ENCODE measurements at regions not wholly inside any gene's neighbourhood (a gene's known extent, or its start where the extent isn't known, plus 50 kb on each side); places are given as distances from the start of the nearest gene placed in this dataset.

DNA sequence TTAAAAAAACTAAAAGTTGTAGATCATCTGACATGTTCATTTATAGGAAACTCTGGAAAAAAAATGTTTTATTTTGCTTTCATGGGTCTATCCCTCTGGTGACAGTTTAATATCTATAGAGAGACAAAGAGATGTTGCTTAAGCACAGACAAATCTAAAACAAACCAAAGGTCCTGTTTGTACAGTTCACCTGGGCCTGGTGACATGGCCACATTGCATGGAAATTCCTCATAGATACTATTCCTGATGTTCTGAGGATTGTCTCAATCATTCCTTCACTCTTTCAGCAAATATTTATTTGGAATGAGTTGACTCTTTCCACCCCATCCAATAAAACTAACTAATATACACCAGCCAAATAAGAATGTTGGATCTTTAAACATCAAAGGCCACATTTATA, 259.1 kb upstream of the NOCT start:
- Mint-ChIP-seq H3K4me3 (no peak overlapping the region), H3K36me3 (ENCODE audit: low read depth) (no peaks in the 10 kb centered on the region), H3K27me3 (peaks cover 10% of the 10 kb centered on the region), H3K9me3 (peaks cover 8% of the 10 kb centered on the region), H3K4me1 (ENCODE audit: low read depth) (no peaks in the 10 kb centered on the region), H3K27ac (no peak overlapping the region)
- CTCF ChIA-PET, result no interaction called here
- intact Hi-C loops (cut with DNase I, micrococcal nuclease), result no loop called here
- no peaks in the 10 kb centered on the region for H3K4me1 ChIP-seq (ENCODE audit: insufficient read depth, low read length)
- TF ChIP-seq, protein P1, sequence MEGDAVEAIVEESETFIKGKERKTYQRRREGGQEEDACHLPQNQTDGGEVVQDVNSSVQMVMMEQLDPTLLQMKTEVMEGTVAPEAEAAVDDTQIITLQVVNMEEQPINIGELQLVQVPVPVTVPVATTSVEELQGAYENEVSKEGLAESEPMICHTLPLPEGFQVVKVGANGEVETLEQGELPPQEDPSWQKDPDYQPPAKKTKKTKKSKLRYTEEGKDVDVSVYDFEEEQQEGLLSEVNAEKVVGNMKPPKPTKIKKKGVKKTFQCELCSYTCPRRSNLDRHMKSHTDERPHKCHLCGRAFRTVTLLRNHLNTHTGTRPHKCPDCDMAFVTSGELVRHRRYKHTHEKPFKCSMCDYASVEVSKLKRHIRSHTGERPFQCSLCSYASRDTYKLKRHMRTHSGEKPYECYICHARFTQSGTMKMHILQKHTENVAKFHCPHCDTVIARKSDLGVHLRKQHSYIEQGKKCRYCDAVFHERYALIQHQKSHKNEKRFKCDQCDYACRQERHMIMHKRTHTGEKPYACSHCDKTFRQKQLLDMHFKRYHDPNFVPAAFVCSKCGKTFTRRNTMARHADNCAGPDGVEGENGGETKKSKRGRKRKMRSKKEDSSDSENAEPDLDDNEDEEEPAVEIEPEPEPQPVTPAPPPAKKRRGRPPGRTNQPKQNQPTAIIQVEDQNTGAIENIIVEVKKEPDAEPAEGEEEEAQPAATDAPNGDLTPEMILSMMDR (IDR thresholded peaks at IDR 0.05), result no peak
- H3K36me3 ChIP-seq (ENCODE audit: insufficient read depth, low read length), result no peaks in the 10 kb centered on the region
- peaks cover 0 to 2% of the 10 kb centered on the region in 2 experiments for H3K27me3 ChIP-seq (ENCODE audit: control insufficient read depth in 1 of 2, insufficient read depth in 2 of 2, low read length in 2 of 2)
- DNase-seq, result no peak
- no peak overlapping the region for H3K4me3 ChIP-seq (ENCODE audit: low read length)
- no peak for ATAC-seq (ENCODE audit: poor library complexity)
- POLR2A ChIA-PET, result no interaction called here
- H3K27ac ChIP-seq (ENCODE audit: low read depth in 1 of 2, low read length in 2 of 2), result no peak overlapping the region
- no peaks in the 10 kb centered on the region for H3K9me3 ChIP-seq (ENCODE audit: control insufficient read depth in 1 of 2, insufficient read depth in 1 of 2, low read length in 2 of 2)

DNA sequence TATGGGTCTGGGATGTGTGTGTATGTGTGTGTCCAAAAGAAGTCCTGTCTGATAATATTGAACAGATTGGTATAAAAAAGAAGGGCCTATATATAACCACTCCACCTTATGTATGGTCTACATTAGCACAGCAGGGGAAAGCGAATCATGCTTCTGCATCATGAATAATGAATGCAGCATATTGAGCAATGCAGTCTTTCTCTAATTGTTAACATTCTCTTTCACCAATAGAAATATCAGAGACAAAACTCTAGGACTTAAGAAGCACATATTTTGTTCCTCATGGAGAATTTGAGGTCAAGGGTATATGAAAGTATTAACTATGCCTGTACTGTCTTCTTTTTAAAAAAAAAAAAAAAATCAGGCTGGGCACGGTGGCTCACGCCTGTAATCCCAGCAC, 264.3 kb upstream of the NOCT start:
- TF ChIP-seq, protein P1 (IDR thresholded peaks at IDR 0.05), result no peak
- peaks cover 8% of the 10 kb centered on the region for H3K9me3 Mint-ChIP-seq
- POLR2A ChIA-PET, result no interaction called here
- H3K4me1 Mint-ChIP-seq (ENCODE audit: low read depth), result no peaks in the 10 kb centered on the region
- H3K4me3 Mint-ChIP-seq, result no peak overlapping the region
- peaks cover 6% of the 10 kb centered on the region for H3K27me3 Mint-ChIP-seq
- ATAC-seq (ENCODE audit: poor library complexity) (no peak), DNase-seq (no peak)
- H3K36me3 ChIP-seq (ENCODE audit: insufficient read depth, low read length), result no peaks in the 10 kb centered on the region
- intact Hi-C loops (cut with DNase I, micrococcal nuclease), result no loop called here
- H3K4me3 ChIP-seq (ENCODE audit: low read length), result no peak overlapping the region
- no peak overlapping the region for H3K27ac Mint-ChIP-seq
- H3K36me3 Mint-ChIP-seq (ENCODE audit: low read depth), result no peaks in the 10 kb centered on the region
- CTCF ChIA-PET, result no interaction called here
- H3K27me3 ChIP-seq (ENCODE audit: control insufficient read depth in 1 of 2, insufficient read depth in 2 of 2, low read length in 2 of 2), result no peaks in the 10 kb centered on the region
- no peak overlapping the region for H3K27ac ChIP-seq (ENCODE audit: low read depth in 1 of 2, low read length in 2 of 2)
- no peaks in the 10 kb centered on the region for H3K9me3 ChIP-seq (ENCODE audit: control insufficient read depth in 1 of 2, insufficient read depth in 1 of 2, low read length in 2 of 2)
- H3K4me1 ChIP-seq (ENCODE audit: insufficient read depth, low read length), result no peaks in the 10 kb centered on the region

DNA sequence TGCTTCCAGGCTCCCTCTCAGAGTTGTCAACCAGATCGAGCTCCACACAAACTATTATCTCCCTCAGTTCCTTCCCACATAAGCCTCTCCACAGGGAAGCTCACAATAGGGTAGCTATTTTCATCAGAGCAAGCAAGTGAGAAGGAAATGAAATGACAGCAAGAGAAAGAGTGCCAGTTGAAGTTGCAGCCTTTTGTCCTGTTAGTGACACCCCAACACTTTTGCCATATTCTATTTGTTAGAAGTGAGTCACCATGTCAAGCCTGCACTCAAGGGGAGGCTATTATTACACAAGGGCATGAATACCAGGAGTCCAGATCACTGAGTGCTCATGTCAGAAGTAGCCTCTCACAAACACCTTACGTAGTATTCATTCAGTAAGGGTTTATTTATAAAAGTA, 266.3 kb upstream of the NOCT start:
- no peak overlapping the region for H3K4me3 Mint-ChIP-seq
- H3K27ac Mint-ChIP-seq, result no peak overlapping the region
- Histone ChIP-seq H3K27ac (ENCODE audit: low read depth in 1 of 2, low read length in 2 of 2) (no peak overlapping the region), H3K9me3 (ENCODE audit: control insufficient read depth in 1 of 2, insufficient read depth in 1 of 2, low read length in 2 of 2) (peaks cover 0 to 3% of the 10 kb centered on the region in 2 experiments), H3K4me3 (ENCODE audit: low read length) (no peak overlapping the region), H3K36me3 (ENCODE audit: insufficient read depth, low read length) (no peaks in the 10 kb centered on the region), H3K27me3 (ENCODE audit: control insufficient read depth in 1 of 2, insufficient read depth in 2 of 2, low read length in 2 of 2) (no peaks in the 10 kb centered on the region), H3K4me1 (ENCODE audit: insufficient read depth, low read length) (no peaks in the 10 kb centered on the region)
- TF ChIP-seq, protein P1 (IDR thresholded peaks at IDR 0.05), result no peak
- ChIA-PET CTCF (no interaction called here), POLR2A (no interaction called here)
- H3K4me1 Mint-ChIP-seq (ENCODE audit: low read depth), result no peaks in the 10 kb centered on the region
- no peaks in the 10 kb centered on the region for H3K36me3 Mint-ChIP-seq (ENCODE audit: low read depth)
- intact Hi-C loops (cut with DNase I, micrococcal nuclease), result no loop called here
- no peaks in the 10 kb centered on the region for H3K27me3 Mint-ChIP-seq
- DNase-seq (no peak), ATAC-seq (ENCODE audit: poor library complexity) (no peak)
- peaks cover 5% of the 10 kb centered on the region for H3K9me3 Mint-ChIP-seq

All from CD4-positive, alpha-beta T cell (primary cell).